Ishikawa (cell line): ENCODE measurements at regions not wholly inside any gene's neighbourhood (a gene's known extent, or its start where the extent isn't known, plus 50 kb on each side); places are given as distances from the start of the nearest gene placed in this dataset.

Source experiments
- TAF1 ChIP-seq: IDR thresholded peaks from 2 replicates; pipeline ENCODE4 v1.6.1; 2012; ENCODE audit warnings: low read depth, mild to moderate bottlenecking

DNA sequence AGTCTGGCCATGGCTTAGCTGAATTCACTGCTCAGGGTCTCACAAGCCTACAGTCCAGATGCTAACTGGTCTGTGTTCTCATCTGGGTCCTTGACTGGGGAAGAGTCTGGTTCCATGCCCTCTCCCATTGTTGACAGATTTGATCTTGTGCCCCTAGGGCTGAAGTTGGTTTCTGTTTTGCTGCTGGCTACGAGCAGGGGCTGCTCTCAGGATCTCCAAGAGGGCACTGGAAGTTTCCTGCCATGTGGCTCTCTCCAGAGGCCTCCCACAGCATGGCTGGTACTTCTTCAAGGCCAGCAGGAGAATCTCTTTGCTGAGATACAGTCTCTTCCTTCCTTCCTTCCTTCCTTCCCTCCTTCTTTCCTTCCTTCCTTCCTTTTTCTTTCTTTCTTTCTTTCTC lies 78.1 kb downstream of the SPP2 start:
- no peak for TF ChIP-seq TAF1
